Fibroblast of lung (primary cell): ENCODE measurements at regions not wholly inside any gene's neighbourhood (a gene's known extent, or its start where the extent isn't known, plus 50 kb on each side); places are given as distances from the start of the nearest gene placed in this dataset.

Experiments
- DNase-seq, 2 donors: peaks; one replicate each; pipeline versions ENCODE4 v3.0.0 to v3.0.0-alpha.2; 2010; ENCODE audit warnings: low read depth in 2 of 2
- H2AFZ ChIP-seq: 2 replicates; pipeline ENCODE4 v1.5.1; 2012; ENCODE audit warnings: low read length, control low read depth, inconsistent platforms
- H3K27ac ChIP-seq: 2 replicates; pipeline ENCODE4 v1.5.1; 2011; ENCODE audit warnings: low read length, control low read depth; ENCODE audit not compliant: insufficient read depth
- H3K27me3 ChIP-seq: 2 replicates; pipeline ENCODE4 v1.5.1; 2011; ENCODE audit warnings: mild to moderate bottlenecking, low read length; ENCODE audit not compliant: control insufficient read depth, insufficient read depth
- H3K36me3 ChIP-seq: 2 replicates; pipeline ENCODE4 v1.5.1; 2011; ENCODE audit warnings: low read length; ENCODE audit not compliant: control insufficient read depth, insufficient read depth
- H3K4me1 ChIP-seq: 2 replicates; pipeline ENCODE4 v1.5.1; 2011; ENCODE audit warnings: low read length; ENCODE audit not compliant: control insufficient read depth, insufficient read depth; ENCODE audit errors: extremely low read depth
- H3K4me2 ChIP-seq: 2 replicates; pipeline ENCODE4 v1.5.1; 2011; ENCODE audit warnings: low read length, control low read depth; ENCODE audit not compliant: insufficient read depth; ENCODE audit errors: extremely low read depth
- H3K4me3 ChIP-seq, 4 experiments: fragments of 200-600 bp in 1 of 4; sonication (generic) in 1 of 4; replicated peaks in 1 of 4; 2 replicates each; pipeline ENCODE4 v1.5.1; 2011 to 2016; ENCODE audit warnings: low read length in 4 of 4, low read depth in 3 of 4, mild to moderate bottlenecking in 3 of 4, control low read depth in 2 of 4, inconsistent platforms in 1 of 4, mixed read lengths in 1 of 4; ENCODE audit not compliant: insufficient read depth in 1 of 4; ENCODE audit errors: control extremely low read depth in 1 of 4
- H3K79me2 ChIP-seq: 2 replicates; pipeline ENCODE4 v1.5.1; 2012; ENCODE audit warnings: mild to moderate bottlenecking, low read length, inconsistent platforms; ENCODE audit not compliant: control insufficient read depth, insufficient read depth
- H3K9ac ChIP-seq: 2 replicates; pipeline ENCODE4 v1.5.1; 2011; ENCODE audit warnings: mild to moderate bottlenecking, low read length, control low read depth; ENCODE audit not compliant: insufficient read depth
- H3K9me3 ChIP-seq: 2 replicates; pipeline ENCODE4 v1.5.1; 2012; ENCODE audit warnings: low read depth, low read length; ENCODE audit not compliant: control insufficient read depth, insufficient read depth
- H4K20me1 ChIP-seq: 2 replicates; pipeline ENCODE4 v1.5.1; 2011; ENCODE audit warnings: low read length; ENCODE audit not compliant: control insufficient read depth, insufficient read depth; ENCODE audit errors: extremely low read depth
- CTCF ChIP-seq, 2 donors: IDR thresholded peaks in 1 of 2; conservative IDR thresholded peaks in 1 of 2; 1 replicate in 1 of 2; 2 replicates in 1 of 2; pipeline ENCODE4 v1.5.1; 2011 to 2012; ENCODE audit warnings: low read length in 2 of 2, control low read depth in 1 of 2, inconsistent platforms in 1 of 2, low read depth in 1 of 2, mild to moderate bottlenecking in 1 of 2
- EZH2 ChIP-seq: IDR thresholded peaks from 2 replicates; pipeline ENCODE4 v1.5.1; 2012; ENCODE audit warnings: low read length, control low read depth, mild to moderate bottlenecking; ENCODE audit errors: missing control alignments

GRCh38 chr3:89649431-89649830 lies 542.0 kb downstream of the EPHA3 start:
- Histone ChIP-seq H3K4me2 (no peak overlapping the region), H3K79me2 (no peaks in the 10 kb centered on the region), H3K36me3 (no peaks in the 10 kb centered on the region), H2AFZ (no peak overlapping the region), H3K4me3 (no peak overlapping the region), H3K9me3 (no peaks in the 10 kb centered on the region), H3K27ac (no peak overlapping the region), H3K4me1 (no peaks in the 10 kb centered on the region), H3K9ac (no peak overlapping the region), H3K27me3 (no peaks in the 10 kb centered on the region), H4K20me1 (no peaks in the 10 kb centered on the region)
- no peak for DNase-seq
- TF ChIP-seq EZH2 (no peak), CTCF (conservative IDR thresholded peaks at IDR 0.05 in 1 of 2, IDR thresholded peaks at IDR 0.05 in 1 of 2; ENCODE audit: low read depth in 1 of 2, low read length in 2 of 2) (no peak)

GRCh38 chr3:89654031-89654430 lies 546.6 kb downstream of the EPHA3 start:
- no peak overlapping the region for H3K4me3 ChIP-seq
- H3K9ac ChIP-seq: no peak overlapping the region
- no peak overlapping the region for H3K4me2 ChIP-seq
- no peak for DNase-seq
- H3K27me3 ChIP-seq: no peaks in the 10 kb centered on the region
- H3K79me2 ChIP-seq: no peaks in the 10 kb centered on the region
- H4K20me1 ChIP-seq: no peaks in the 10 kb centered on the region
- H2AFZ ChIP-seq: no peak overlapping the region
- no peak overlapping the region for H3K27ac ChIP-seq
- H3K36me3 ChIP-seq: no peaks in the 10 kb centered on the region
- no peaks in the 10 kb centered on the region for H3K4me1 ChIP-seq
- H3K9me3 ChIP-seq: no peaks in the 10 kb centered on the region
- TF ChIP-seq EZH2: no peak

DNA sequence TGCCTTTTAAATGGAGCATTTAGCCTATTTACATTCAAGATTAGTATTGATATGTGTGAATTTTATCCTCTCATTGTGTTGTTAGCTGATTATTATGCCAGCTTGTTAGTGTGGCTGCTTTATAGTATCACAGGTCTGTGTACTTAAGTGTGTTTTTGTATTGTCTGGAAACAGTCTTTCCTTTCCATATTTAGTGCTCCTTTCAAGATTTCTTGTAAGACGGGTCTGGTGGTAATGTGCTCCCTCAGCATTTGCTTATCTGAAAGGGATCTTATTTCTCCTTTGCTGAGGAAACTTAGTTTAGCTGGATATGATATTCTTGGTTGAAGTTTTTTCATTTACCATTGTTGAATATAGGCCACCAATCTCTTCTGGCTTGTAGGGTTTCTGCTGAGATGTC lies 549.0 kb downstream of the EPHA3 start:
- TF ChIP-seq EZH2 (no peak), CTCF (conservative IDR thresholded peaks at IDR 0.05 in 1 of 2, IDR thresholded peaks at IDR 0.05 in 1 of 2; ENCODE audit: low read depth in 1 of 2, low read length in 2 of 2) (no peak)
- DNase-seq: no peak
- Histone ChIP-seq H3K9ac (no peak overlapping the region), H3K4me2 (no peak overlapping the region), H2AFZ (no peak overlapping the region), H3K79me2 (no peaks in the 10 kb centered on the region), H3K4me3 (no peak overlapping the region), H3K9me3 (no peaks in the 10 kb centered on the region), H3K27me3 (no peaks in the 10 kb centered on the region), H3K27ac (no peak overlapping the region), H4K20me1 (no peaks in the 10 kb centered on the region), H3K36me3 (no peaks in the 10 kb centered on the region), H3K4me1 (no peaks in the 10 kb centered on the region)
